H1 (cell line): ENCODE measurements at regions not wholly inside any gene's neighbourhood (a gene's known extent, or its start where the extent isn't known, plus 50 kb on each side); places are given as distances from the start of the nearest gene placed in this dataset.

Experiments
- CTCF ChIA-PET: fragments of 300-600 bp; sonication (Branson Sonifier 250); formaldehyde crosslinking; loops from one replicate; lab custom pipeline; 2021; ENCODE audit not compliant: partially characterized antibody; lab: Charles Lee
- POLR2A ChIA-PET: fragments of 300-600 bp; sonication (Branson Sonifier 250); formaldehyde crosslinking; loops from one replicate; lab custom pipeline; 2021; ENCODE audit warnings: inconsistent platforms; ENCODE audit not compliant: partially characterized antibody; lab: Charles Lee
- DNase-seq, 2 experiments: peaks; one replicate each; pipeline versions ENCODE4 v3.0.0 to v3.0.0-alpha.2; 2010 to 2022; ENCODE audit warnings: low spot score in 2 of 2, low read depth in 1 of 2, mixed read lengths in 1 of 2
- FAIRE-seq: peaks from 2 replicates; lab custom pipeline; 2011; peaks lifted over from hg19 to GRCh38; lab: Jason Lieb, UNC
- H2AFZ ChIP-seq: 2 replicates; pipeline ENCODE4 v1.8.1; 2012; ENCODE audit warnings: low read length, inconsistent platforms
- H2AK5ac ChIP-seq: 2 replicates; pipeline ENCODE4 v1.6.1; 2013; ENCODE audit warnings: low read depth, low read length
- H2BK120ac ChIP-seq: replicated peaks from 2 replicates; pipeline ENCODE3; 2013; ENCODE audit warnings: low read depth, low read length, inconsistent platforms
- H2BK12ac ChIP-seq: 2 replicates; pipeline ENCODE4 v1.6.1; 2013; ENCODE audit warnings: low read depth, low read length
- H2BK15ac ChIP-seq: 2 replicates; pipeline ENCODE4 v1.6.1; 2013; ENCODE audit warnings: low read length
- H2BK20ac ChIP-seq: 2 replicates; pipeline ENCODE4 v1.6.1; 2013; ENCODE audit warnings: low read length
- H2BK5ac ChIP-seq: 2 replicates; pipeline ENCODE4 v1.6.1; 2013; ENCODE audit warnings: low read depth, low read length
- H3K14ac ChIP-seq: 2 replicates; pipeline ENCODE4 v1.6.1; 2013; ENCODE audit warnings: inconsistent platforms; ENCODE audit not compliant: insufficient read length
- H3K18ac ChIP-seq: 2 replicates; pipeline ENCODE4 v1.6.1; 2013; ENCODE audit warnings: low read length; ENCODE audit errors: extremely low read depth
- H3K23ac ChIP-seq: 2 replicates; pipeline ENCODE4 v1.6.1; 2013; ENCODE audit warnings: inconsistent platforms; ENCODE audit not compliant: insufficient read length
- H3K23me2 ChIP-seq: 2 replicates; pipeline ENCODE4 v1.6.1; 2013; ENCODE audit warnings: low read depth, low read length
- H3K27ac ChIP-seq: 2 replicates; pipeline ENCODE4 v1.6.1; 2011; ENCODE audit warnings: low read depth, low read length, inconsistent platforms
- H3K27me3 ChIP-seq, 4 experiments: replicated peaks in 1 of 4; 1 replicate in 1 of 4; 2 replicates in 3 of 4; pipeline versions ENCODE4 v1.6.1 to v1.8.1; 2011 to 2013; ENCODE audit warnings: low read length in 3 of 4, mild to moderate bottlenecking in 3 of 4, inconsistent platforms in 2 of 4, mixed read lengths in 2 of 4, moderate library complexity in 1 of 4; ENCODE audit not compliant: control insufficient read depth in 3 of 4, insufficient read depth in 3 of 4; ENCODE audit errors: extremely low read depth in 1 of 4
- H3K36me3 ChIP-seq, 4 experiments: 2 replicates each; pipeline versions ENCODE4 v1.6.1 to v1.8.1; 2011 to 2013; ENCODE audit warnings: mild to moderate bottlenecking in 4 of 4, low read length in 3 of 4, moderate library complexity in 2 of 4, control low read depth in 1 of 4, inconsistent platforms in 1 of 4; ENCODE audit not compliant: insufficient read depth in 4 of 4, control insufficient read depth in 2 of 4
- H3K4ac ChIP-seq: replicated peaks from 2 replicates; pipeline ENCODE3; 2013; ENCODE audit warnings: low read length, low read depth, mixed read lengths, inconsistent platforms; ENCODE audit not compliant: insufficient read length
- H3K4me1 ChIP-seq, 4 experiments: replicated peaks in 1 of 4; 1 replicate in 1 of 4; 2 replicates in 3 of 4; pipeline versions ENCODE4 v1.6.1 to v1.8.1; 2011 to 2013; ENCODE audit warnings: low read length in 3 of 4, inconsistent platforms in 2 of 4, mixed read lengths in 1 of 4; ENCODE audit not compliant: insufficient read depth in 4 of 4, control insufficient read depth in 3 of 4
- H3K4me2 ChIP-seq, 2 experiments: 2 replicates each; pipeline versions ENCODE4 v1.6.1 to v1.8.1; 2011 to 2013; ENCODE audit warnings: low read depth in 2 of 2, low read length in 2 of 2, control low read depth in 1 of 2, inconsistent platforms in 1 of 2, mild to moderate bottlenecking in 1 of 2; ENCODE audit not compliant: insufficient read depth in 1 of 2
- H3K4me3 ChIP-seq, 4 experiments: fragments of 200-600, 300-600 bp in 1 of 4; sonication (generic), shearing (Covaris generic), sonication (Bioruptor Twin) in 1 of 4; 2 replicates each; pipeline versions ENCODE4 v1.5.1 to v1.8.1; 2011 to 2016; ENCODE audit warnings: low read length in 4 of 4, low read depth in 3 of 4, control low read depth in 2 of 4, inconsistent platforms in 2 of 4, mild to moderate bottlenecking in 2 of 4, mixed read lengths in 1 of 4, moderate library complexity in 1 of 4; ENCODE audit not compliant: insufficient read depth in 2 of 4; ENCODE audit errors: extremely low read depth in 1 of 4
- H3K56ac ChIP-seq: replicated peaks from 2 replicates; pipeline ENCODE3; 2013; ENCODE audit warnings: low read depth, mild to moderate bottlenecking, mixed read lengths, low read length, inconsistent platforms; ENCODE audit not compliant: insufficient read length
- H3K79me1 ChIP-seq: 2 replicates; pipeline ENCODE4 v1.6.1; 2013; ENCODE audit warnings: low read depth, low read length, control low read depth
- H3K79me2 ChIP-seq, 2 experiments: 2 replicates each; pipeline versions ENCODE4 v1.6.1 to v1.8.1; 2012 to 2013; ENCODE audit warnings: low read length in 2 of 2, mild to moderate bottlenecking in 2 of 2, inconsistent platforms in 1 of 2; ENCODE audit not compliant: insufficient read depth in 2 of 2, control insufficient read depth in 1 of 2
- H3K9ac ChIP-seq, 4 experiments: replicated peaks in 1 of 4; 1 replicate in 1 of 4; 2 replicates in 3 of 4; pipeline versions ENCODE4 v1.6.1 to v1.8.1; 2011 to 2013; ENCODE audit warnings: low read depth in 3 of 4, low read length in 3 of 4, control low read depth in 2 of 4, mild to moderate bottlenecking in 2 of 4, moderate library complexity in 2 of 4, inconsistent platforms in 1 of 4; ENCODE audit errors: extremely low read depth in 1 of 4
- H3K9me3 ChIP-seq, 2 experiments: 2 replicates each; pipeline versions ENCODE4 v1.6.1 to v1.8.1; 2012 to 2013; ENCODE audit warnings: mild to moderate bottlenecking in 2 of 2, moderate library complexity in 2 of 2, control low read depth in 1 of 2, inconsistent platforms in 1 of 2, low read depth in 1 of 2, low read length in 1 of 2, mixed read lengths in 1 of 2; ENCODE audit not compliant: insufficient read depth in 2 of 2
- H4K20me1 ChIP-seq, 2 experiments: replicated peaks in 1 of 2; 2 replicates each; pipeline versions ENCODE3 to v1.8.1; 2011 to 2013; ENCODE audit warnings: inconsistent platforms in 2 of 2, low read length in 2 of 2, mild to moderate bottlenecking in 1 of 2; ENCODE audit not compliant: insufficient read depth in 2 of 2, control insufficient read depth in 1 of 2
- H4K5ac ChIP-seq: 2 replicates; pipeline ENCODE4 v1.6.1; 2013; ENCODE audit warnings: low read length, low read depth, mixed read lengths, inconsistent platforms; ENCODE audit not compliant: insufficient read length
- H4K8ac ChIP-seq: 2 replicates; pipeline ENCODE4 v1.8.0; 2013; ENCODE audit warnings: mild to moderate bottlenecking, moderate library complexity, low read length, inconsistent platforms; ENCODE audit not compliant: insufficient read depth; ENCODE audit errors: extremely low read depth
- H4K91ac ChIP-seq: replicated peaks from 2 replicates; pipeline ENCODE3; 2013; ENCODE audit warnings: low read length, mixed read lengths, inconsistent platforms; ENCODE audit not compliant: insufficient read length
- ASH2L ChIP-seq: fragments of 200-600, 300-600 bp; sonication (generic); IDR thresholded peaks from one replicate; pipeline ENCODE4 v1.7.1; 2017; ENCODE audit warnings: low read length
- ATF3 ChIP-seq: IDR thresholded peaks from 2 replicates; pipeline ENCODE4 v1.6.1; 2011; ENCODE audit warnings: low read depth, mild to moderate bottlenecking, low read length; ENCODE audit not compliant: insufficient read depth
- CBX5 ChIP-seq: fragments of 300-800, 300-1000 bp; sonication (generic); IDR thresholded peaks from 2 replicates; pipeline ENCODE4 v1.7.1; 2016; ENCODE audit warnings: antibody characterized with exemption, low read length, low read depth
- CTCF ChIP-seq, 3 experiments: IDR thresholded peaks; 1 replicate in 2 of 3; 2 replicates in 1 of 3; pipeline versions ENCODE4 v1.5.1 to v1.6.1; 2011; ENCODE audit warnings: low read length in 3 of 3, mild to moderate bottlenecking in 3 of 3, inconsistent platforms in 2 of 3, low read depth in 1 of 3, moderate library complexity in 1 of 3; ENCODE audit not compliant: insufficient read depth in 1 of 3; ENCODE audit errors: control extremely low read depth in 1 of 3
- POLR2AphosphoS5 ChIP-seq: IDR thresholded peaks from 2 replicates; pipeline ENCODE4 v1.6.1; 2011; ENCODE audit warnings: low read depth, low read length
- RXRA ChIP-seq: IDR thresholded peaks from 2 replicates; pipeline ENCODE4 v1.6.1; 2011; ENCODE audit warnings: low read depth, mild to moderate bottlenecking, low read length, moderate library complexity; ENCODE audit not compliant: insufficient read depth
- SIN3A ChIP-seq, 2 experiments: IDR thresholded peaks in 1 of 2; conservative IDR thresholded peaks in 1 of 2; 2 replicates each; pipeline ENCODE4 v1.6.1; 2011 to 2012; ENCODE audit warnings: low read length in 2 of 2, improper control_type of control experiment in 1 of 2, low read depth in 1 of 2, mild to moderate bottlenecking in 1 of 2
- SP1 ChIP-seq: IDR thresholded peaks from 2 replicates; pipeline ENCODE4 v1.6.1; 2011; ENCODE audit warnings: low read depth, low read length
- TAF1 ChIP-seq: IDR thresholded peaks from 2 replicates; pipeline ENCODE4 v1.6.1; 2011; ENCODE audit warnings: mild to moderate bottlenecking, low read depth, low read length
- WGBS, 2 experiments: shearing (Covaris generic) in 1 of 2; methylation state at CpG; one replicate each; pipeline versions ENCODE4 v1.1.6 to v1.1.7; 2013 to 2015; ENCODE audit warnings: low lambda C conversion rate in 2 of 2, mixed read lengths in 2 of 2, inconsistent platforms in 1 of 2, low coverage in 1 of 2, missing lambda C conversion rate in 1 of 2; ENCODE audit not compliant: insufficient replicate concordance in 2 of 2, insufficient coverage in 1 of 2, insufficient read length in 1 of 2; ENCODE audit errors: extremely low coverage in 1 of 2, missing lambda C conversion rate in 1 of 2; 5-methylcytosine and 5-hydroxymethylcytosine counted together

GRCh38 chr18:22544626-22545025, 126.9 kb upstream of the CTAGE1 start:
- Histone ChIP-seq H3K56ac (no peak overlapping the region), H3K79me1 (no peaks in the 10 kb centered on the region), H3K18ac (no peak overlapping the region), H3K23me2 (no peaks in the 10 kb centered on the region), H2BK5ac (no peak overlapping the region), H2AK5ac (no peak overlapping the region), H4K20me1 (no peaks in the 10 kb centered on the region), H3K27me3 (no peaks in the 10 kb centered on the region), H4K91ac (no peak overlapping the region), H3K4me2 (no peak overlapping the region), H3K79me2 (no peaks in the 10 kb centered on the region), H3K23ac (no peak overlapping the region), H4K5ac (no peak overlapping the region), H2BK15ac (no peak overlapping the region), H3K27ac (no peak overlapping the region), H3K14ac (no peak overlapping the region), H2BK120ac (no peak overlapping the region), H2AFZ (no peak overlapping the region), H3K4me1 (0 out of 7 replicates have a peak, but pooled peaks cover 0 to 2% (median 0%) of the 10 kb centered on the region in 4 experiments), H4K8ac (no peak overlapping the region), H3K4me3 (no peak overlapping the region), H2BK12ac (no peak overlapping the region), H3K9me3 (no peaks in the 10 kb centered on the region), H2BK20ac (no peak overlapping the region), H3K4ac (no peak overlapping the region), H3K36me3 (no peaks in the 10 kb centered on the region), H3K9ac (no peak overlapping the region)
- no peak for DNase-seq
- 87% methylated on average over 4 of the region's 4 CpGs; no CpG with 5 or more reads in 1 of the 2 experiments for WGBS, 2 experiments
- no peak for FAIRE-seq
- TF ChIP-seq CTCF (IDR thresholded peaks at IDR 0.05; ENCODE audit: control extremely low read depth in 1 of 3, insufficient read depth in 1 of 3, low read depth in 1 of 3, low read length in 3 of 3) (no peak), CBX5 (no peak), ATF3 (no peak), POLR2AphosphoS5 (no peak), RXRA (no peak), TAF1 (no peak), ASH2L (no peak), SP1 (no peak), SIN3A (conservative IDR thresholded peaks at IDR 0.05 in 1 of 2, IDR thresholded peaks at IDR 0.05 in 1 of 2; ENCODE audit: low read depth in 1 of 2, low read length in 2 of 2) (no peak)
- ChIA-PET CTCF (no interaction called here), POLR2A (no interaction called here)
